GF-D8 (cell line): ENCODE measurements at regions not wholly inside any gene's neighbourhood (a gene's known extent, or its start where the extent isn't known, plus 50 kb on each side); places are given as distances from the start of the nearest gene placed in this dataset.

Experiments used
- DNase-seq: peaks from one replicate; lab custom pipeline; 2025; lab: John Stamatoyannopoulos, UW

- DNase-seq, result no peak
Observed at GRCh38 chr1:208513799-208514198, 269.6 kb upstream of the PLXNA2 start.

GRCh38 chr1:208515129-208515528, 270.9 kb upstream of the PLXNA2 start:
- DNase-seq, result no peak

GRCh38 chr1:208516780-208517179, 272.6 kb upstream of the PLXNA2 start:
- no peak for DNase-seq

GRCh38 chr1:208520438-208521099, 276.4 kb upstream of the PLXNA2 start:
- no peak for DNase-seq

GRCh38 chr1:208521534-208521933, 277.4 kb upstream of the PLXNA2 start:
- DNase-seq, result no peak

- no peak for DNase-seq
Observed at GRCh38 chr1:208523007-208523406, 278.8 kb upstream of the PLXNA2 start.

GRCh38 chr1:208524376-208524775, 280.2 kb upstream of the PLXNA2 start:
- DNase-seq, result no peak

GRCh38 chr1:208524925-208525324, 280.7 kb upstream of the PLXNA2 start:
- DNase-seq, result no peak

- no peak for DNase-seq
Observed at GRCh38 chr1:208525417-208525816, 281.2 kb upstream of the PLXNA2 start.

GRCh38 chr1:208526613-208527125, 282.5 kb upstream of the PLXNA2 start:
- DNase-seq, result no peak

- no peak for DNase-seq
Observed at GRCh38 chr1:208527156-208527555, 283.0 kb upstream of the PLXNA2 start.

GRCh38 chr1:208528578-208529240, 284.5 kb upstream of the PLXNA2 start:
- DNase-seq, result no peak

GRCh38 chr1:208531003-208531750, 287.0 kb upstream of the PLXNA2 start:
- no peak for DNase-seq

GRCh38 chr1:208533746-208534598, 289.8 kb upstream of the PLXNA2 start:
- DNase-seq, result no peak

- DNase-seq, result no peak
Observed at GRCh38 chr1:208534599-208534897, 290.4 kb upstream of the PLXNA2 start.

- no peak for DNase-seq
Observed at GRCh38 chr1:208534979-208535378, 290.8 kb upstream of the PLXNA2 start.

- no peak for DNase-seq
Observed at GRCh38 chr1:208535511-208535910, 291.3 kb upstream of the PLXNA2 start.

GRCh38 chr1:208536212-208536611, 292.0 kb upstream of the PLXNA2 start:
- DNase-seq, result no peak

- DNase-seq, result no peak
Observed at GRCh38 chr1:208537198-208537597, 293.0 kb upstream of the PLXNA2 start.

- no peak for DNase-seq
Observed at GRCh38 chr1:208538078-208538477, 293.9 kb upstream of the PLXNA2 start.

GRCh38 chr1:208538587-208538986, 294.4 kb upstream of the PLXNA2 start:
- no peak for DNase-seq

- DNase-seq, result no peak
Observed at GRCh38 chr1:208540724-208541123, 296.5 kb upstream of the PLXNA2 start.
